GM21367 (cell line): ENCODE measurements at regions not wholly inside any gene's neighbourhood (a gene's known extent, or its start where the extent isn't known, plus 50 kb on each side); places are given as distances from the start of the nearest gene placed in this dataset.

Source experiments
- ATAC-seq: cut with Tn5 transposase; IDR thresholded peaks from one replicate; pipeline ENCODE4 v1.9.1; 2021; ENCODE audit not compliant: unreplicated experiment

- no peak for ATAC-seq
Observed at GRCh38 chr2:12196495-12196894, 450.1 kb downstream of the LPIN1 start.

GRCh38 chr2:12197133-12197532 lies 450.7 kb downstream of the LPIN1 start:
- ATAC-seq: no peak

GRCh38 chr2:12199491-12200211 lies 453.2 kb downstream of the LPIN1 start:
- ATAC-seq: no peak

DNA sequence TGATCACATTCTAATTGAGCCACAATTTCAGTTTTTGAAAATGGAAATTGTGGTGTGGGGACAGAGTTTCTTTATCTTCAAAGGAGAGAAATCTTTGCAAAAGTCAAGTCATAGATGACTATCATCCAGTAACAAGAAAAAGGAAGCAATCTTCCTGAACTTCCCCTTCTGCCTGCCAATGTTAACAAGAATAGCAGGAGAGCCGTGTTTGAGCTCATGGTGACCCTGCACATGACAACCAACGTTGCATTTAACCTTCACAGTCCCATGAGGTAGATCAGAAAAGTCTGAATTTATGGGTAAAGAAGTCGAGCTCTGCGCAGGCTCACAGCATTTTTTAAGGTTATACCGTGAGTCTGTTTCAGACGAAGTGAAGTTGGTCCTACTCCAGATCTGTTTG lies 454.9 kb downstream of the LPIN1 start:
- ATAC-seq: no peak

DNA sequence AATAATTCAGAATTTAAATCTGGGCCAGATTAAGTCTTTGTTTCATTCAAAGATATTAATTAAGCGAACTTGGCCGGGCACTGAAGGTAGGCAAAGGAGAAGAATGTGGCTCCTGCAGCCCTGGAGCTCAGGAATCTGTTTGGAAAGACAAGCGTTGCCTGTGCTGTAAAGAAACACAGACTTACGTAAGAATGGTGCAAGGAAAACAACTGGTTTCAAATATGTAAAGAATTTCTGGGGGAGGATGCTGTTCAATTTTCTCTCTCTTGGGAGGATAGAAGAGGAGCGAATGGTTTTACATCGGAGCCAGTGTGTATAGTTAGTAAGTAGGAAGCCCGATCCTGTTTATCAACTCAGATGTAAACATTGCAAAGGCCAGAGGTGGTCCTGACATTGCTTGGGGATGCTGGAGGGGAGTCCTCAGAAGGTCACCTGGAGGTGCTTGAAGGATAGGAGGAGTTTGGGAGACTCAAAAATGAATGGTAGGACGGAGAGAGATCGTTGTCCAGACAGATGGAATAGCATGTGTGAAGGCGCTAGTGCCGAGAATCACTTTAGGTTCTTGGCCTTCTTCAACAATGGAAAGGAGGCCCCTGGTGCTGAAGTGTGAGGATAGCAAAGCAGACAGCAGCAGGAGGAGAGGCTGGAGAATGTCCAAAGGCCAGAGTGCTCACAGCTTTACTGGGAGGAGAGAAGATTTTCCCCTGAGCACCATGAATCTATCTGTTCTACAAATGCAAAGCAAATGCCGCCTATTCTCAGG lies 456.1 kb downstream of the LPIN1 start:
- ATAC-seq: no peak

DNA sequence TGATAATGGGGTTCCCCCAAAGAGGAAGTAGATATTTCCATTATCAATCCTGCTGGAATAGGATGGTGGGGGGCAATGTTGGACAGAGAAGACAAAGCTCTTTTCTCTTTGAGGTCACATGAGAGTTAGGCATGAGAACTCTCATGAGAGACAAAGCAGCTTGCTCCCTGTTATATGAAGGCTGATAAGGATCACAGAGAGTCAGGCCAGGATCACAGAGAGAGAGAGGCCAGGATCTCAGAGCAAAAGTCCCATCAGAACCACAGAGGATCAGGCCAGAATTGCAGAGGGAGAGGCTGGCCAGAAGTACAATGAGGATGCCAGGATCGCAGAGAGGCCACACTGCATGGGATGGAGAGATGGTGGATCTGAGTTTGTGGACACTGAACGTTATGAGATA lies 457.1 kb downstream of the LPIN1 start:
- ATAC-seq: no peak

DNA sequence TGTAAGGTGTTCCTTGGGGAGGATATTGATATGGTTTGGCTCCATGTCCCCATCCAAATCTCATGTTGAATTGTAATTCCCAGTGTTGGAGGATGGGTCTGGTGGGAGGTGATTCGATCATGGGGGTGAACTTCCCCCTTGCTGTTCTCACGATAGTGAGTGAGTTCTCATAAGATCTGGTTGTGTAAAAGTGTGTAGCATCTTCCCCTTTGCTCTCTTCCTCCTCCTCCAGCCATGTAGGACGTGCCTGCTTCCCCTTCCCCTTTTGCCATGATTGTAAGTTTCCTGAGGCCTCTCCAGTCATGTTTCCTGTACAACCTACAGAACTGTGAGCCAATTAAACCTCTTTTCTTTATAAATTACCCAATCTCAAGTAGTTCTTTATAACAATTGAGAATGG lies 458.7 kb downstream of the LPIN1 start:
- no peak for ATAC-seq

- no peak for ATAC-seq
Observed at GRCh38 chr2:12207491-12207890, 461.1 kb downstream of the LPIN1 start.

GRCh38 chr2:12210016-12210933 lies 463.8 kb downstream of the LPIN1 start:
- ATAC-seq: no peak

- no peak for ATAC-seq
Observed at GRCh38 chr2:12211326-12212175, 465.1 kb downstream of the LPIN1 start.

GRCh38 chr2:12212841-12213597 lies 466.6 kb downstream of the LPIN1 start:
- no peak for ATAC-seq

- no peak for ATAC-seq
Observed at GRCh38 chr2:12217175-12217574, 470.7 kb downstream of the LPIN1 start.

GRCh38 chr2:12219761-12220160 lies 473.3 kb downstream of the LPIN1 start:
- no peak for ATAC-seq

- no peak for ATAC-seq
Observed at GRCh38 chr2:12221584-12221983, 475.2 kb downstream of the LPIN1 start.

DNA sequence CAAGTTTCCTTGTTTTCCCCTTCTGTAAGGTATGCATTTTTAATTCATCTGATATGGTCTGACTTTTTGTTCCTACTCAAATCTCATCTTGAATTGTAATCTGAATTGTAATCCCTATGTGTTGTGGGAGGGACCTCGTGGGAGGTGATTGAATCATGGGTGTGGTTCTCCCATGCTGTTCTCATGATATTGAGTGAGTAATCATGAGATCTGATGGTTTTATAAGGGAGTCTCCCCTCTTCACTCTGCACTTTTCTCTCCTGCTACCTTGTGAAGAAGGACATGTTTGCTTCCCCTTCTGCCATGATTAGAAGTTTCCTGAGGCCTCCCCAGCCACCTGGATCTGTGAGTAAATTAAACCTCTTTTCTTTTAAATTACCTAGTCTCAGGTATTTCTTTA lies 476.1 kb downstream of the LPIN1 start:
- ATAC-seq: no peak

DNA sequence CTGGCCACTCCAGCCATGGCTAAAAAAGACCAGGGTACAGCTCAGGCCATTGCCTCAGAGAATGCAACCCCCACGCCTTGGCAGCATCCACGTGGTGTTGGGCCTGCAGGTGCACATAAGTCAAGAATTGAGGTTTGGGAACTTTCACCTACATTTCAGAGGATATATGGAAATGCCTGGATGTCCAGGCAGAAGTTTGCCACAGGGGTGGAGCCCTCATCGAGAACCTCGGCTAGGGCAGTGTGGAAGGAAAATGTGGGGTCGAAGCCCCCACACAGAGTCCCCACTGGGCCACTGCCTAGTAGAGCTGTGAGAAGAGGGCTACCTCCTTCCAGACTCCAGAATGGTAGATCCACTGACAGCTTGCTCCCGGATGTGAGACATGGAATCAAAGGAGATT lies 477.3 kb downstream of the LPIN1 start:
- no peak for ATAC-seq

- ATAC-seq: no peak
Observed at GRCh38 chr2:12226653-12227052, 480.2 kb downstream of the LPIN1 start.

DNA sequence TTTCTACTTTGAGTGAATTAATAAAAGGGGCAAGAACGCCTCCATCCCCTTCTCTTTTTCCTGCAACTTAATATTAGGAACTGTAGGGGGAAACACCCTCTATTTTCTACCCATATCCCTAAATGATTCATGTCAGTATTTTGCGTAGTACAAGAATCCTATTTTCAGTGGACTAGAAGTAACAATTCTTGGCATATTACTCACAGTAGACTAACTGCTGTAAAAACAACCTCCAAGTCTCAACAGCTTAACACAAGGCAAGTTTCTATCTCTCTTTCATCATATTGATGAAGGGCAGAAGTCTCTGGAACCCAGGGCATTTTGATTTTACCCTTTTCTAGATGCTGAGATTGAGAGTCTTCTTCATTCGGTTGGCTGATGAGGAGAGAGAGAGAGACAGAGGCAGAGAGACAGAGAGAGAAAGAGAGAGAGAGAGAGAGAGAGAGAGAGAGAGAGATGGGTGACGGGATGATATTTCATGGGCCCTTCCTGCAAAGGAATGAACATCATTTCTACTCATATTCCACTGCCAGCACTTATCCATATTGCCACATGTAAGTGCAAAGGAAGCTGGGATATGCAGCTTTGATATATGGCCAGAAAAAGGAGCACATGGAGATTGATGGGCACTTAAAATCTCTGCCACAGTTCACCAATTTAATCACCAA lies 481.6 kb downstream of the LPIN1 start:
- no peak for ATAC-seq

GRCh38 chr2:12231288-12231687 lies 484.9 kb downstream of the LPIN1 start:
- ATAC-seq: no peak
